K562 (cell line): ENCODE measurements at regions not wholly inside any gene's neighbourhood (a gene's known extent, or its start where the extent isn't known, plus 50 kb on each side); places are given as distances from the start of the nearest gene placed in this dataset.

Experiments
- ATF2 ChIP-seq: sonication (generic); formaldehyde crosslinking; IDR thresholded peaks from 2 replicates; pipeline ENCODE4 v1.8.1; 2022; ENCODE audit warnings: missing genetic modification reagents
- BDP1 ChIP-seq: IDR thresholded peaks from 3 replicates; pipeline ENCODE4 v1.6.1; 2011; ENCODE audit not compliant: insufficient read length, insufficient read depth
- CREBBP ChIP-seq: IDR thresholded peaks from one replicate; pipeline ENCODE4 v1.6.1; 2012; ENCODE audit warnings: low read depth, mild to moderate bottlenecking, control low read depth, inconsistent platforms, low read length
- ELK1 ChIP-seq: sonication (generic); formaldehyde crosslinking; IDR thresholded peaks from 2 replicates; pipeline ENCODE4 v1.8.1; 2022; ENCODE audit warnings: missing genetic modification reagents
- FOXP4 ChIP-seq: sonication (generic); formaldehyde crosslinking; IDR thresholded peaks from 2 replicates; pipeline ENCODE4 v1.8.0; 2022; ENCODE audit warnings: mild to moderate bottlenecking, missing genetic modification reagents, borderline replicate concordance
- GTF3C2 ChIP-seq: IDR thresholded peaks from 3 replicates; pipeline ENCODE4 v1.6.1; 2011; ENCODE audit warnings: borderline replicate concordance, mild to moderate bottlenecking, moderate library complexity; ENCODE audit not compliant: insufficient read length; ENCODE audit errors: extremely low read depth
- HDAC2 ChIP-seq: fragments of 450-650 bp; IDR thresholded peaks from 2 replicates; pipeline ENCODE4 v1.6.1; 2016; ENCODE audit warnings: mild to moderate bottlenecking
- JUNB ChIP-seq: fragments of 450-650 bp; formaldehyde crosslinking; conservative IDR thresholded peaks from 2 replicates; pipeline ENCODE4 v1.4.0; 2020; ENCODE audit warnings: mild to moderate bottlenecking
- MLX ChIP-seq, 2 experiments: fragments of 450-650 bp in 1 of 2; sonication (generic) in 1 of 2; formaldehyde crosslinking; conservative IDR thresholded peaks; 2 replicates each; pipeline versions ENCODE4 v1.4.0 to v1.8.1; 2020 to 2022; ENCODE audit warnings: mild to moderate bottlenecking in 1 of 2, missing genetic modification reagents in 1 of 2
- NCOA2 ChIP-seq, 2 experiments: fragments of 450-650 bp; IDR thresholded peaks; 2 replicates each; pipeline ENCODE4 v1.6.1; 2018; ENCODE audit warnings: mild to moderate bottlenecking in 2 of 2, moderate library complexity in 1 of 2; ENCODE audit not compliant: partially characterized antibody in 2 of 2
- PHTF2 ChIP-seq: fragments of 250-450 bp; sonication (Bioruptor Pico); IDR thresholded peaks from 2 replicates; pipeline ENCODE4 v1.5.0; 2021; ENCODE audit warnings: mild to moderate bottlenecking
- RBM14 ChIP-seq: fragments of 200-400 bp; formaldehyde crosslinking; IDR thresholded peaks from 2 replicates; pipeline ENCODE4 v1.6.1; 2018; ENCODE audit warnings: low read depth, mild to moderate bottlenecking, low read length, moderate library complexity, borderline replicate concordance; ENCODE audit not compliant: insufficient read depth
- RHOXF2B ChIP-seq: fragments of 250-450 bp; sonication (Bioruptor Pico); conservative IDR thresholded peaks from 2 replicates; pipeline ENCODE4 v1.5.1; 2021
- SP2 ChIP-seq: IDR thresholded peaks from 2 replicates; pipeline ENCODE4 v1.6.1; 2011; ENCODE audit warnings: mild to moderate bottlenecking, low read depth, low read length, moderate library complexity; ENCODE audit not compliant: poor library complexity, severe bottlenecking; ENCODE audit errors: extremely low read depth
- TEAD4 ChIP-seq, 2 experiments: sonication (generic) in 1 of 2; formaldehyde crosslinking in 1 of 2; IDR thresholded peaks; 2 replicates each; pipeline versions ENCODE4 v1.6.1 to v1.8.0; 2012 to 2022; ENCODE audit warnings: borderline replicate concordance in 1 of 2, inconsistent platforms in 1 of 2, low read length in 1 of 2, mild to moderate bottlenecking in 1 of 2, missing genetic modification reagents in 1 of 2
- ZNF766 ChIP-seq: fragments of 200-800 bp; sonication (Bioruptor generic); conservative IDR thresholded peaks from 2 replicates; pipeline ENCODE4 v1.6.1; 2016; ENCODE audit warnings: missing genetic modification characterization, missing compliant biosample characterization
- ZNF830 ChIP-seq: fragments of 250-450 bp; sonication (Bioruptor Pico); IDR thresholded peaks from 2 replicates; pipeline ENCODE4 v1.5.0; 2021; ENCODE audit warnings: mild to moderate bottlenecking

GRCh38 chr1:224542783-224543440, 73.2 kb upstream of the CNIH3 start (continued):
- no peak for TF ChIP-seq FOXP4 (CRISPR knock-in tag)
- no peak for TF ChIP-seq SP2
- peak; percentile 82 for TF ChIP-seq JUNB (CRISPR knock-in tag)
- no peak for TF ChIP-seq NCOA2 (IDR thresholded peaks at IDR 0.05; ENCODE audit: partially characterized antibody in 2 of 2)
- peak; percentile 74; the same call in 1 of the 2 replicates for TF ChIP-seq TEAD4 (IDR thresholded peaks at IDR 0.05; ENCODE audit: low read length)
- no peak for TF ChIP-seq TEAD4 (CRISPR knock-in tag; IDR thresholded peaks at IDR 0.05; ENCODE audit: borderline replicate concordance)
- TF ChIP-seq RBM14 = no peak
- TF ChIP-seq ELK1 = no peak
- TF ChIP-seq ZNF766 (CRISPR knock-in tag) = no peak; the same call in 1 of the 2 replicates
- no peak for TF ChIP-seq PHTF2 (CRISPR knock-in tag)
- TF ChIP-seq RHOXF2B = no peak
- TF ChIP-seq MLX (CRISPR knock-in tag; conservative IDR thresholded peaks at IDR 0.05) = no peak
- TF ChIP-seq ZNF830 (CRISPR knock-in tag) = no peak
- TF ChIP-seq ATF2 (CRISPR knock-in tag) = no peak
- TF ChIP-seq BDP1 = no peak
- TF ChIP-seq HDAC2 = peak; percentile 75
- no peak for TF ChIP-seq GTF3C2
- no peak for TF ChIP-seq CREBBP
